ENCODE measurements at regions not wholly inside any gene's neighbourhood (a gene's known extent, or its start where the extent isn't known, plus 50 kb on each side); places are given as distances from the start of the nearest gene placed in this dataset.

- no peak for FAIRE-seq
Observed at GRCh38 chr11:33615751-33616150, 84.9 kb downstream of the C11orf91 start.

DNA sequence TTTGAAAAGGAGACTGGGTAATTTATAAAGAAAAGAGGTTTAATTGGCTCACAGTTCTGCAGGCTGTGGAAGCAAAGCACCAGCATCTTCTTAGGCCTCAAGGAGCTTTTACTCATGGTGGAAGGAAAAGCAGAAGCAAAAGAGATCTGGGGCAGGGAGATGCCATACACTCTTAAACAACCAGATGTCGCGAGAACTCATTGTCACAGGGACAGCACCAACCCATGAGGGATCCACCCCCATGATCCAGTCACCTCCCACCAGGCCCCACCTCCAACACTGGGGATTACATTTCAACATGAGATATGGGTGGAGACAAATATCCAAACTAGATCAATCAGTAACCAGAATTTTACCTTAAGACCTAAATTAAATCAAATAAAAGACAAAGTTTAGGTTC, 87.2 kb downstream of the C11orf91 start:
- no peak for FAIRE-seq

GRCh38 chr11:33610903-33611302, 89.7 kb downstream of the C11orf91 start:
- FAIRE-seq: no peak

GRCh38 chr11:33608386-33608785, 92.2 kb downstream of the C11orf91 start:
- no peak for FAIRE-seq

- FAIRE-seq: no peak
Observed at GRCh38 chr11:33606762-33607161, 93.9 kb downstream of the C11orf91 start.

- no peak for FAIRE-seq
Observed at GRCh38 chr11:33605703-33606102, 94.9 kb downstream of the C11orf91 start.

- FAIRE-seq: no peak
Observed at GRCh38 chr11:33598426-33599069, 102.1 kb downstream of the C11orf91 start.

DNA sequence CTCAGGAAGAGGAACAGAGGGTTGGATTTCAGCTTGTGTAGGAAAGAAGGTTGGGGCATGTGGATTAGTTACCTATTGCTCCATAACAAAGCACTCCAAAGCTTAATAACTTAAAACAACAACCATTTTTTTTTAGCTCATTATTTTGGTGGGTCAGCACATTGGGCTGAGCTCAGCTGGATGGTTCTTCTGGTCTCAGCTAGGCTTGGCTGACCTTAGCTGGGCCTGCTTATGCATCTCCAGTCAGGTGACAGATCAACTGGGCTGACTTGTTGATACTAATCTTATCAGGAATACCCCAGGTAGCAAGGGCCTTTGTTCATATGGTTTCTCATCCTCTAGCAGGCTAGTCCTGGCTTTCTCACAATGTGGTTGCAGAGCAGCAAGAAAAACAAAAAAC, 106.4 kb downstream of the C11orf91 start:
- FAIRE-seq: no peak

DNA sequence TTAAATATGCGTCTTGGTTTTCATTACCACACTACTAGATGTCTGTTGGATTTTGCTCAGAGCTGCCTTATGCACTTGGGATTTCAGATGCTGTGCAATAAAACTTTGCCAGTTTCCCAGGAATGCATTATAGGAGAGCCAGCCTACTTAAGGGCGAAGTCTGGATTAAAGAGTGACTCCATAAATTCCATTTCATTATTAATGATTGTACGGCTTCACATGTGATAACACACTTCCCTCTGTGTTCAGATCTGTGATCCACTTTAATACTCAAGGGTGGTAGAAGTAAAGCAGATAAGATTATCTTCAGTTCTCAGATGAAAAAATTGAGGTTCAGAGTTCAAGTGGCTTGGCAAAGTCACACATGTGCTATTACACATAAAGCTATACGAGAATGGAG, 110.2 kb downstream of the C11orf91 start:
- FAIRE-seq: no peak

GRCh38 chr11:33588056-33588455, 112.6 kb downstream of the C11orf91 start:
- FAIRE-seq: no peak

GRCh38 chr11:33585586-33586209, 114.9 kb downstream of the C11orf91 start:
- no peak for FAIRE-seq

GRCh38 chr11:33582636-33583325, 117.8 kb downstream of the C11orf91 start:
- FAIRE-seq: no peak

DNA sequence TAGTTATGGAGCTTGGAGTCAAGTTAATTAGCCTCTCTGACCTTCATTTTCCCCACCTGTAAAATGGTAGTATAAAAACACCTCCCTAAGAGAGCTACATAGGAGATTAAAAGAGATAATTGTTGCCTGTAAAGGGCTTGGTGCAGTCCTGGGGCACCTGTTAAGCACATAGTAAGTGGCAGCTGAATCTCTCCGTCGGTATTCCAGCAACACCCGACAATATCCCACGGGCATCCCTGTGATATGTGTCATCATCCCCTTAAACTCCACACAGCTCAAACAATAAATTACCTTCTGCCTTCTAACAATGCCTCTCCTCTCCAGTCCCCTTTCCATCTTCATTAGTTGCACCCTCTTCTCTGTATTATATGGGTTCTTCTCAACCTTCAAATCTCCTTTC, 121.5 kb downstream of the C11orf91 start:
- no peak for FAIRE-seq

DNA sequence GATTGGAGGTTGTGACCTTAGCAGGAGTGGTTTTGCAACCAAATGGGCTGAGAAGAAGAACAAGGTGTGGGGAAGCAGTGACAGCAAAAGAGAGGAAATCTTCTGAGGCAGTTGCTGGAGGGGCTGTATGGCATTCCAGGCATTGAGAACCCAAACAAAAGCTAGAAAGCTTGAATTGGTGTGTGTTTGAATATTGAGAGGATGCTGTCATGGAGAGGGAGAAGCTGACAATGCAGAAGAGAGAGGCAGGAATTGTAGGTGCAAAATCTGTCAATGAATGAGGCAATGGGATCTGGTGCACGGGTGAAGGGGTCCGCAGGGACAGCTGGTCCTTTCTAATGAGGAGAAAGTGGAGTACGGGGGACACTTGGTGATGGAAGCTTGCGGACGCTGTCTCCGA, 123.4 kb downstream of the C11orf91 start:
- FAIRE-seq: no peak

- FAIRE-seq: no peak
Observed at GRCh38 chr11:33575311-33575710, 125.3 kb downstream of the C11orf91 start.

DNA sequence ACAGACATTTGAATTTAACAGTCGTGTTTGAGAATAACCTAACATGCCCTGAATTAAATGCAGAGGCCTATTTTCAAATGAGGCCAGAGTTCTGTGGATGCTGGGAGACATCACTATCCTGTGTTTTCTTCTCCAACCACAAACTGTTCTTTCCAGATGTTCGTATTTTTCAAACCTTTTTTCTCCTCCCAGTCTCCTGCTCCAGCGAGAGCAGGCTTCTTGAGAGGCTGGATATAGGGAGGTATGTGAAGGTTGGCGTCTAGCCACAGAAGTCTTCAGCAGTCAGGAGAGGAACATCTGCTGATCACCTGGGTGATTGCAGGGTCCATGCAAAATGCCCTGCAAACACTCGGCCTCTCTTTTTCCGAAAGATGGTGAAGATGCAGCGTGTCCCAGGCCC, 126.3 kb downstream of the C11orf91 start:
- no peak for FAIRE-seq

DNA sequence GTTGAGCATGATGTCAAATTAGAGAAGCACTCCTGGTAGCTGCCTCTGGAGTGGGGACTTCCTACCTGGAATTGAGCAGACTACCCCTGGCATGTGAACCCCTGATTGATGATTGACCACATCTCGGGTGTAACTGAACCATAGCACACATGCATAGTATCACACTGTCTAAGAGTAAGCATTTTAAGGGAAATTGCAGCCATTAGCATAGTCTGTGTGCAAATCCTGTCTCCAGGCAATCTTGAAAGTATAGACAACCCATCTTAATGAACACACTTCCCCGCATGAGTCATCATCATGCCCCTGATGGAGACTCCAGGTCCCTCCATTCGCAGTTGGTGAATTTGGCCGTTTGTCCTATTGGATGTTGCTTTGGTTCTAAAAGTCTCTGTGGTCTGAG, 131.3 kb downstream of the C11orf91 start:
- no peak for FAIRE-seq

DNA sequence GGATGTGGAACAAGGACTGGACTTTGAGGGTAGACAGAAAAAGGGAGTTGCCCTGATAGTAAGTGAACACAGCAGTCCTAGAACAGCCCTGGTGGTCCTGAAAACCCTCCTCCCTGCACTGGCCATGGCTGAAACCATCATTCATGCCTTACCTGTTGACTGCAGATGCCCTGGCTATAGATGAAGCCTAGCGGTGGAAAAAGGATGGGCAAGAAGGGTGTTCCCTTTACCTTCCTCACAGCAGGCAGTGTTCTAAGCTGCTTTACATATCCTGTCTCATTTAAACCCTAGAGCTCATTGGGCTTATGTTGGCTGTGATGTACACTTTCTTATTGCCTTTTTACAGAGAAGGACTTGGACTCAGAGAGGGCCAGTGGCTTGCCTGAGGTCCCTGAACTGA, 133.6 kb downstream of the C11orf91 start:
- FAIRE-seq: no peak

DNA sequence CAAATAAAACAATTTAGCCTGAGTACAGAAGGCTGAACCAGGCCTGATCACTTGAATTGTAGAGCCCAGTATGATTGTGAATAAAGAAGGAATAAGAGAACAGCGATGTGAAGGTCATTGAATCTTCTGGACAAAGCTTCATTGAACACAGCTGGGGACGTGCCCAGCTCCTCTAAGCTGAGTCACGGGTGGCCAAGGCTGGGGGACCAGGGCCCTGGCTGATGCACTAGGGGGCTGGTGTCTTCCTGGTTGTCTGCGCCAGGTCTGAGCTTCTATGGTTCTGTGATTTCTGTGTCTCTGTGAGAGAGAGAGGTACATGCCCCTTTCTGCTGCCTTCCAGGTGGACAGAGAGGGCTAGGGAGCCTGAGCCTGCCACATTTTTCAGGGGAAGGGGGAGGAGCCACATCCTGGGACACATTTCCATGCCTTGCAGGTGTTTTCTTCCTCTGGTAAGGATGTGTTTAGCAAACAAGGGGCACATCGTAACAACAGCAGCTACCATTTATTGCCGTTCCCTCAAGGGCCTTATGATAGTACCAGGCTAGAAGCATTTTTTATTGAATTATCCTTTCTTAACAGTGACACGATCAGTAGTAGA, 135.7 kb downstream of the C11orf91 start:
- no peak for FAIRE-seq

DNA sequence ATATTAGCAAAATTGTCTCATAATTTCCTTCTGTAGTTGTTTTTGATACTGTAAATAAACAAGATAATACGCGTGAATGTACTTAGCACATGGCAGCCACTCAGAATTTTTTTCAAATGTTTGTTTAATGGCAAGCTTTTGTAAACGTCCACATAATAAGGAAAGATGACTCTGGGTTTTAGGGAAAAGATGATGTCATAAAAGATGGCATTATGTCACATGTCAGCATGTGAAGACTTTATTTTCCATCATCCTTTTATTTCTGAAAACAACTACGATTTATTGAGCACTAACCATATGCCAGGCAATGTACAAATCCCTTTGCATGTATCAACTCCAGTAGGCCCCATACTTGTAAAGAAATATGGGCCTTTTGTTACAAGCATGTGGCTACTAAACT, 139.9 kb downstream of the C11orf91 start:
- FAIRE-seq: no peak

GRCh38 chr11:33559567-33559966, 141.1 kb downstream of the C11orf91 start:
- no peak for FAIRE-seq

DNA sequence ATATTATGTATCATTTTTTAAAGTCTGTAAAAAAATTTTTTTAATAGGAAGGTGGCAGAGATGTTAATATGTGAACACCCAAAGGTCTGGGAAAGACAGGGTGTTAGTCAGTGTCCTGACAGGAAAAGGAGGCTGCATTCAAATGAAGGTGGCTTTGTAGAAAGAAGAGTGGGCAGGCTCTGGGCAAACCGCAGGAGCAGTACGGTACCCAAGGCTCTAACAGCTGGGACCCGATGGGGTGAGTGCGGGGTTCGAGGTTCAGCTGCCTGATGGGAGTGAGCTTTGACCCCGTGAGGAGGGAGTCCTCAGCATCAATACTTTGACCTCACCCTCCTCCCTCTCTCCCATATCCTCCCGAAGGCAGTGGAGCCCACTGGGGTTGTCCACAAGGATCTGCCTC, 142.5 kb downstream of the C11orf91 start:
- FAIRE-seq: no peak

DNA sequence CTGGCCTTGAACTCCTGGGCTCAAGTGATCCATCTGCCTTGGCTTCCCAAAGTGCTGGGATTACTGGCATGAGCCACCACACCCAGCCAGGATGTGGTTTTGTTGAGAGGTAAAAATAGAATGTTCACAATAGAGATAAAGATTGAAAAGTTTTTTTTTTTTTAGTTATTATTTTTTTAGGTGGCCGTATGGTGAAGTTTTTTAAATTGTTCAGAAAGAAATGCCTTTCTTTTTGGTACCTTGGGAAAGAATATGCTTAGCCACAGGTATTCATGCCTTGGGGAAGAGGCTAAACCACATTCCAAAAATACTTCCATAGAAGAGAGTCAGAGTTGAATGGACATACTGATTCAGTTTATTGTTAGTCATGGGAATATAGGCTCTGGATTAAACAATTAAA, 143.4 kb downstream of the C11orf91 start:
- FAIRE-seq: no peak

DNA sequence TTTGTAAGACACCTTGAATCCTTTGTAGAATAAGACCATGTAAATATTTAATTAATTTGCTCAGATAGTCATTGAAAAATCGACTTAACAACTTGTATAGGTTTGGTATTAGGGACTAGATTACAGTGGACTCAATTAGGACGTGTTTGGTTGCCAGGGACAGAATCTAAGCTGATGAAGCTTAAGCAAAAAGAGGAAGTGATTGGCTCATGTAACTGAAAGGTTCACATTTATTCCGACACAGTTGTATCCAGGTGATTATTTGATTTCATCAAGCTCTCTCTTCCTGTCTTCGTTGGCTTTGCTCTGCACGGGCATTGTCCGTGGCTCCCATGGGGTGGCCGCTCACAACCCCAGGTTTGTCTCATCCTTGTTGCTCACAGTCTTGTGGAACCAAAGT, 146.4 kb downstream of the C11orf91 start:
- no peak for FAIRE-seq
